Parathyroid adenoma (tissue), 2 donors: ENCODE measurements at regions not wholly inside any gene's neighbourhood (a gene's known extent, or its start where the extent isn't known, plus 50 kb on each side); places are given as distances from the start of the nearest gene placed in this dataset.

Experiments used
- H2AFZ ChIP-seq: fragments of 300-600 bp; sonication (generic); one replicate; pipeline ENCODE4 v1.7.0; 2017; ENCODE audit warnings: antibody characterized with exemption, mild to moderate bottlenecking
- H3K27ac ChIP-seq: fragments of 300-600 bp; sonication (generic); one replicate; pipeline ENCODE4 v1.7.0; 2017
- H3K27me3 ChIP-seq: fragments of 300-600 bp; sonication (generic); one replicate; pipeline ENCODE4 v1.7.0; 2017; ENCODE audit warnings: low read length; ENCODE audit not compliant: control insufficient read depth, insufficient read depth
- H3K36me3 ChIP-seq: fragments of 300-600 bp; sonication (generic); one replicate; pipeline ENCODE4 v1.7.0; 2017; ENCODE audit warnings: low read length; ENCODE audit not compliant: control insufficient read depth, insufficient read depth
- H3K4me1 ChIP-seq: fragments of 300-600 bp; sonication (generic); one replicate; pipeline ENCODE4 v1.7.0; 2017; ENCODE audit warnings: control low read depth
- H3K4me2 ChIP-seq: fragments of 300-600 bp; sonication (generic); one replicate; pipeline ENCODE4 v1.7.0; 2017; ENCODE audit warnings: low read length
- H3K4me3 ChIP-seq: fragments of 300-600 bp; sonication (generic); one replicate; pipeline ENCODE4 v1.7.0; 2017; ENCODE audit warnings: low read depth, low read length
- H3K79me2 ChIP-seq: fragments of 300-600 bp; sonication (generic); one replicate; pipeline ENCODE4 v1.7.0; 2017; ENCODE audit warnings: control low read depth
- H3K9ac ChIP-seq: fragments of 300-600 bp; sonication (generic); one replicate; pipeline ENCODE4 v1.7.0; 2017; ENCODE audit warnings: mild to moderate bottlenecking
- H3K9me3 ChIP-seq: fragments of 300-600 bp; sonication (generic); one replicate; pipeline ENCODE4 v1.7.0; 2017; ENCODE audit warnings: low read length; ENCODE audit not compliant: control insufficient read depth
- CTCF ChIP-seq: fragments of 300-600 bp; sonication (generic); IDR thresholded peaks from one replicate; pipeline ENCODE4 v1.7.0; 2017; ENCODE audit warnings: antibody characterized with exemption, mild to moderate bottlenecking
- donor health status: primary hyperparathyroidism.

GRCh38 chr15:94576889-94577533 lies 345.6 kb downstream of the MCTP2 start:
- no peak overlapping the region for H3K4me3 ChIP-seq
- H3K9me3 ChIP-seq = no peaks in the 10 kb centered on the region
- TF ChIP-seq CTCF = peak; percentile 39
- no peaks in the 10 kb centered on the region for H3K36me3 ChIP-seq
- H3K79me2 ChIP-seq = no peaks in the 10 kb centered on the region
- no peaks in the 10 kb centered on the region for H3K27me3 ChIP-seq
- H3K27ac ChIP-seq = no peak overlapping the region
- H3K9ac ChIP-seq = no peak overlapping the region
- no peak overlapping the region for H3K4me2 ChIP-seq
- H2AFZ ChIP-seq = no peak overlapping the region
- no peaks in the 10 kb centered on the region for H3K4me1 ChIP-seq

GRCh38 chr15:94579286-94579685 lies 347.9 kb downstream of the MCTP2 start:
- Histone ChIP-seq H3K4me2 (no peak overlapping the region), H3K27me3 (no peaks in the 10 kb centered on the region), H3K79me2 (no peaks in the 10 kb centered on the region), H3K4me3 (no peak overlapping the region), H2AFZ (no peak overlapping the region), H3K27ac (no peak overlapping the region), H3K9ac (no peak overlapping the region), H3K4me1 (no peaks in the 10 kb centered on the region), H3K9me3 (no peaks in the 10 kb centered on the region), H3K36me3 (no peaks in the 10 kb centered on the region)
- no peak for TF ChIP-seq CTCF

- Histone ChIP-seq H3K79me2 (no peaks in the 10 kb centered on the region), H3K4me2 (no peak overlapping the region), H2AFZ (no peak overlapping the region), H3K9ac (no peak overlapping the region), H3K27ac (no peak overlapping the region), H3K4me3 (no peak overlapping the region), H3K4me1 (no peaks in the 10 kb centered on the region), H3K9me3 (no peaks in the 10 kb centered on the region), H3K36me3 (no peaks in the 10 kb centered on the region), H3K27me3 (no peaks in the 10 kb centered on the region)
- TF ChIP-seq CTCF = no peak
These were observed 349.0 kb downstream of the MCTP2 start for GRCh38 chr15:94580211-94580885.

- no peak overlapping the region for H3K4me2 ChIP-seq
- no peaks in the 10 kb centered on the region for H3K36me3 ChIP-seq
- no peaks in the 10 kb centered on the region for H3K4me1 ChIP-seq
- H2AFZ ChIP-seq = no peak overlapping the region
- H3K9ac ChIP-seq = no peak overlapping the region
- H3K27ac ChIP-seq = no peak overlapping the region
- no peaks in the 10 kb centered on the region for H3K79me2 ChIP-seq
- TF ChIP-seq CTCF = no peak
- no peak overlapping the region for H3K4me3 ChIP-seq
- H3K9me3 ChIP-seq = no peaks in the 10 kb centered on the region
- H3K27me3 ChIP-seq = no peaks in the 10 kb centered on the region
These were observed 351.0 kb downstream of the MCTP2 start for GRCh38 chr15:94582368-94582767.

- H3K27me3 ChIP-seq = no peaks in the 10 kb centered on the region
- no peak overlapping the region for H3K9ac ChIP-seq
- H3K4me1 ChIP-seq = no peaks in the 10 kb centered on the region
- H3K36me3 ChIP-seq = no peaks in the 10 kb centered on the region
- no peak overlapping the region for H2AFZ ChIP-seq
- H3K9me3 ChIP-seq = no peaks in the 10 kb centered on the region
- H3K27ac ChIP-seq = no peak overlapping the region
- TF ChIP-seq CTCF = no peak
- H3K4me3 ChIP-seq = no peak overlapping the region
- H3K79me2 ChIP-seq = no peaks in the 10 kb centered on the region
- no peak overlapping the region for H3K4me2 ChIP-seq
These were observed 353.5 kb downstream of the MCTP2 start for GRCh38 chr15:94584833-94585244.
